ENCODE measurements at regions not wholly inside any gene's neighbourhood (a gene's known extent, or its start where the extent isn't known, plus 50 kb on each side); places are given as distances from the start of the nearest gene placed in this dataset.

- no peak overlapping the region for H3K4me2 ChIP-seq (ENCODE audit: low read length)
- no TSS peak for BruUV-seq (replicated peaks)
- POLR2A ChIA-PET = no interaction called here
- H3K9ac ChIP-seq (ENCODE audit: low read length) = no peak overlapping the region
- CTCF ChIA-PET = no interaction called here
- intact Hi-C loops (cut with micrococcal nuclease) = no loop called here
- no peaks in the 10 kb centered on the region for H4K20me1 ChIP-seq (ENCODE audit: insufficient read depth)
- H3K9me2 ChIP-seq (ENCODE audit: insufficient read depth) = no peaks in the 10 kb centered on the region
- no peaks in the 10 kb centered on the region for H3K36me3 ChIP-seq (ENCODE audit: control insufficient read depth in 1 of 2, insufficient read depth in 2 of 2, low read length in 2 of 2)
- no peaks in the 10 kb centered on the region for H3K4me1 ChIP-seq (ENCODE audit: control insufficient read depth in 1 of 2, insufficient read depth in 2 of 2, low read length in 2 of 2)
- TF ChIP-seq CTCF (IDR thresholded peaks at IDR 0.05 in 2 of 3, conservative IDR thresholded peaks at IDR 0.05 in 1 of 3; ENCODE audit: borderline replicate concordance in 1 of 3, insufficient read depth in 1 of 3, low read depth in 2 of 3, low read length in 2 of 3) = no peak
- TF ChIP-seq, protein P1, sequence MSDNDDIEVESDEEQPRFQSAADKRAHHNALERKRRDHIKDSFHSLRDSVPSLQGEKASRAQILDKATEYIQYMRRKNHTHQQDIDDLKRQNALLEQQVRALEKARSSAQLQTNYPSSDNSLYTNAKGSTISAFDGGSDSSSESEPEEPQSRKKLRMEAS (IDR thresholded peaks at IDR 0.05) = no peak
- no peak for TF ChIP-seq TCF7L2 (IDR thresholded peaks at IDR 0.05; ENCODE audit: borderline replicate concordance, extremely low read depth, insufficient read depth, insufficient read length)
- TF ChIP-seq ATF3 (IDR thresholded peaks at IDR 0.05) = no peak
- no peaks in the 10 kb centered on the region for H3K79me2 ChIP-seq (ENCODE audit: insufficient read depth, low read length)
- H2AFZ ChIP-seq (ENCODE audit: low read depth, low read length, poor library complexity, severe bottlenecking) = no peak overlapping the region
- no peak for ATAC-seq
- no peak for DNase-seq (ENCODE audit: low read depth, low spot score)
- RAD21 ChIA-PET (ENCODE audit: low non-redundant PET in 1 of 2, low total read pairs in 2 of 2, uncharacterized antibody in 2 of 2, unreplicated experiment in 2 of 2) = no interaction called here
- peaks cover 27% of the 10 kb centered on the region; the same call in 1 of the 2 replicates for H3K27me3 ChIP-seq (ENCODE audit: insufficient read depth, low read length)
- no peaks in the 10 kb centered on the region for H3K9me3 ChIP-seq (ENCODE audit: control insufficient read depth in 1 of 2, insufficient read depth in 1 of 2, low read depth in 1 of 2, low read length in 2 of 2)
- H3K4me3 ChIP-seq (replicated peaks in 1 of 2; ENCODE audit: low read depth in 1 of 2, low read length in 2 of 2) = no peak overlapping the region
- H3K27ac ChIP-seq (ENCODE audit: low read depth, low read length) = no peak overlapping the region
Measured at GRCh38 chr20:57837208-57838035, 127.6 kb upstream of the PMEPA1 start.

Measured in HCT116 (cell line).